ENCODE measurements at regions not wholly inside any gene's neighbourhood (a gene's known extent, or its start where the extent isn't known, plus 50 kb on each side); places are given as distances from the start of the nearest gene placed in this dataset.

- TF ChIP-seq, protein P1, sequence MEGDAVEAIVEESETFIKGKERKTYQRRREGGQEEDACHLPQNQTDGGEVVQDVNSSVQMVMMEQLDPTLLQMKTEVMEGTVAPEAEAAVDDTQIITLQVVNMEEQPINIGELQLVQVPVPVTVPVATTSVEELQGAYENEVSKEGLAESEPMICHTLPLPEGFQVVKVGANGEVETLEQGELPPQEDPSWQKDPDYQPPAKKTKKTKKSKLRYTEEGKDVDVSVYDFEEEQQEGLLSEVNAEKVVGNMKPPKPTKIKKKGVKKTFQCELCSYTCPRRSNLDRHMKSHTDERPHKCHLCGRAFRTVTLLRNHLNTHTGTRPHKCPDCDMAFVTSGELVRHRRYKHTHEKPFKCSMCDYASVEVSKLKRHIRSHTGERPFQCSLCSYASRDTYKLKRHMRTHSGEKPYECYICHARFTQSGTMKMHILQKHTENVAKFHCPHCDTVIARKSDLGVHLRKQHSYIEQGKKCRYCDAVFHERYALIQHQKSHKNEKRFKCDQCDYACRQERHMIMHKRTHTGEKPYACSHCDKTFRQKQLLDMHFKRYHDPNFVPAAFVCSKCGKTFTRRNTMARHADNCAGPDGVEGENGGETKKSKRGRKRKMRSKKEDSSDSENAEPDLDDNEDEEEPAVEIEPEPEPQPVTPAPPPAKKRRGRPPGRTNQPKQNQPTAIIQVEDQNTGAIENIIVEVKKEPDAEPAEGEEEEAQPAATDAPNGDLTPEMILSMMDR (IDR thresholded peaks at IDR 0.05 in 2 of 3, conservative IDR thresholded peaks at IDR 0.05 in 1 of 3; ENCODE audit: insufficient read depth in 2 of 3, low read depth in 1 of 3, low read length in 3 of 3) = no peak
- TF ChIP-seq ZNF239 (CRISPR knock-in tag; IDR thresholded peaks at IDR 0.05) = no peak
- TF ChIP-seq THRB (CRISPR knock-in tag; conservative IDR thresholded peaks at IDR 0.05) = no peak
- no peak for TF ChIP-seq ZBTB12 (CRISPR knock-in tag; IDR thresholded peaks at IDR 0.05)
- no peak for TF ChIP-seq SIN3B (IDR thresholded peaks at IDR 0.05; ENCODE audit: low read depth)
Measured at GRCh38 chr5:56354836-56355235, 121.7 kb upstream of the ANKRD55 start.

All from K562 (cell line).